GM19452 (cell line): ENCODE measurements at regions not wholly inside any gene's neighbourhood (a gene's known extent, or its start where the extent isn't known, plus 50 kb on each side); places are given as distances from the start of the nearest gene placed in this dataset.

ENCODE experiments used
- ATAC-seq: cut with Tn5 transposase; IDR thresholded peaks from one replicate; pipeline ENCODE4 v1.9.1; 2021; ENCODE audit not compliant: unreplicated experiment

DNA sequence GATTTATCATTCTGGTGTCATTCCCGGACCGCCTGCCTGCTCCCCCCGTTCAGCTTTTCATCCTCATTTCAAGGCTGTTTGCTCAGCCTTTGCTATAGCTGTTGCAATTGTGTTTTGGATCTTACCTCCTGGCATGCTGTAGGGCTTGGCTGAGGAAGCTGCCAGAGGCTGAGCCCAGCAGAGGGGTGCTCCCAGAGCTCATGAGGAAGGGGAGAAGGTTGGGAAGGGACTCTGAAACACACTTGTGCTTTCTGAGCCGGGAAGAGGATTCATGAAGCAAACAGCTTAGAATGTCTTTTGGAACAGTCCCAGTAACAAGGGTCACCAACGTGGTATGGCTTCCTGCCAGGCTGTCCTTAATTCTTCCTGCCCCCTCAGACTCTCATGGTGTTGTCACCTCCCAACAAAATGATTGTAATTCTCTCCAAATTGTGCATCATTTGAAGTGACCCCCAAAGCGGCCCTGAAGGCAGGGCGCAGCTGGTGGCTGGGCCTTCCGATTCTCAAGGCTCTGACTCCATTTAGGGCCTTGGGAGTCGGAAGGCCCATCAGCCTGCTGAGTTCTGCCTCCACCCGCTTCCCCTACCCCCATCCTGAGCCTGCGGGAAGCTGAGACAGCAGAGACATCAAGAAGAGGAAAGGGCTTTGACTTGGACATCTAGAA, 111.9 kb upstream of the ARHGAP5 start:
- no peak for ATAC-seq

DNA sequence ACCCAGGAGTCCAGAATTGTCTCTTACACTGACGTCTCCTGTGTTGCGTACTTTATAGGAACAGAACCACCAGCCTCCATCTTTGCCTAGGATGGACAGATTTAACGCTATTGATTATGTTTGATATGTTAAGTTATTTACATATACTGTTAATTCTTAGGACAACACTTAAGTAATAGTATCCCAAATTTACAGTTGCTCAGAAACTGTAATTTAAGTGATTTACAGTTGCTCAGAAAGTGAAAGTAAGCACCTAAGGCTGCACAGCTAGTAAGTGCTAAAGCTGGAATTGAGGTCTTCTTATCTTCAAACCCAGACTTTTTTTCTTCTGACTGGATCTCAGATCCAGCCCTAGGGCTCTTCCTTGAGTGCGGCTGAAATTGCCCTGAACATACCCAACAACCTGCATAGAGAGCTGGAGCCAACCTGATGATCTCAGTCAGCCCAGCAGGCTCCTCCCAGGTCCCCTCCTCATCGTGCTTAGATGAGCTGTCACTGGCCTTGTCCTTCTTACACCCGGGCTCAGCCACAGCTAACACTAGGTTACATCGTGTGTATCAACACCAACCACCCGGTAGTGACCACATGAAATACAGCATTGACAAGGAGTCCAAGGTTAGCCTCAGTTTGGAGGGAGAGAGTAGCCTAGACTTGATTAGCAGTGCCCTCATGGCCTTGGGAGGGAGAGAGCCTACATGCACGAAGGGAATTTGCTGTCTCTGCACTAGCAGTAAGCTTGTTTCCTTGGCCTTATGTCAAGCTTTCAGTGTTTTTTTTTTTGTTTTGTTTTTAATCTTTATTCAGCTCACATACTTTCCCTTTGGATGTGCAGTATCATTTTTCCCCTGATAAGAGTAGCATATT, 111.1 kb upstream of the ARHGAP5 start:
- ATAC-seq, result no peak

DNA sequence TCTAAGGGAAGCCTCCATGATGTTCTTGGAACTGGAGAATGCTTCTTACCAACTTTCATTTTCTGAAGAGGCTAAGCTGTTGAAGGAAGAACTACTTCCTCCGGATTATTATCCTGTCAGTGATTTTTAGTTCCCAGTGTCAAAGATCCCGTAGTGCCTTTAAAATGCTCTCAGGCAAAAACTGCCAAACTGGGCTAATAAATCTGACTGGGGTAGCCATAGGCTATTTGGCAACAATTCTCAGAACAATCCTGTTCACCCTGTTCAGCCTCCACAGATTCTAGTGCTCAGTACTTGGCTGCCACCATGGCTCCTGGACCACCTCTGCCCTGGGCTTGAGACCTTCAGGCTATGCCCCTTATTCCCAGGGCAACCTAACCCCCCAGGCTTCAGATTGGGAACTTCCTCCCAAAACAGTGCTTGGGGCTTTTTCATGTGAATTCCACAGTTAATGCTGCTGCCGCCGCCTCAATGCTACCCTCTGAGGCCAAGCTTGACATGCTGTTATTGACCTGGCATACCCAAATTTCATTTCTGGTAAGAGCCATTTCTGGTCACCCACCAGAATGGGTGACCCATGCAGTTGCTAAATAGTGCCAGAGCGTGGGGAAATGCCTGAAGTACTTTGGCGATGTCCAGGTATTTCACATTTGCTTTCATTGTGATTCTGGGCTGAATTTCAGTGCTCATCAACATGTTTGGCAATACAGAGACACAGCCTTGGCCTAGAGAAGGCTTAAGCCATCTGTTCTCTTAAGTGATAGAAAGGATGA, 110.0 kb upstream of the ARHGAP5 start:
- no peak for ATAC-seq

DNA sequence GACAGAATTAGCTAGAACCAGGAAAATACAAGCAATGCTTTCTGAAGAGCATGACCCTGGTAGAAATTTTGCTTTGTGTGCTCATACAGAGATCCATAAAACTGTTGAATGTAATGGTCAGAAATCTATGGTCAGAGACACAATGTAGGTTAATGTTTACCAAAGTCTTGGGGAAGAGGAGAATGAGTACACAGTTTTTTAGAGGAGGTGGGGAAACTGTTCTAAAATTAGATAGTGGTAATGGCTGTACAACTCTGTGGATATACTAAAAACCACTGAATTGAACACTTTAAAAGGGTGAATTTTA, 109.5 kb upstream of the ARHGAP5 start:
- no peak for ATAC-seq

DNA sequence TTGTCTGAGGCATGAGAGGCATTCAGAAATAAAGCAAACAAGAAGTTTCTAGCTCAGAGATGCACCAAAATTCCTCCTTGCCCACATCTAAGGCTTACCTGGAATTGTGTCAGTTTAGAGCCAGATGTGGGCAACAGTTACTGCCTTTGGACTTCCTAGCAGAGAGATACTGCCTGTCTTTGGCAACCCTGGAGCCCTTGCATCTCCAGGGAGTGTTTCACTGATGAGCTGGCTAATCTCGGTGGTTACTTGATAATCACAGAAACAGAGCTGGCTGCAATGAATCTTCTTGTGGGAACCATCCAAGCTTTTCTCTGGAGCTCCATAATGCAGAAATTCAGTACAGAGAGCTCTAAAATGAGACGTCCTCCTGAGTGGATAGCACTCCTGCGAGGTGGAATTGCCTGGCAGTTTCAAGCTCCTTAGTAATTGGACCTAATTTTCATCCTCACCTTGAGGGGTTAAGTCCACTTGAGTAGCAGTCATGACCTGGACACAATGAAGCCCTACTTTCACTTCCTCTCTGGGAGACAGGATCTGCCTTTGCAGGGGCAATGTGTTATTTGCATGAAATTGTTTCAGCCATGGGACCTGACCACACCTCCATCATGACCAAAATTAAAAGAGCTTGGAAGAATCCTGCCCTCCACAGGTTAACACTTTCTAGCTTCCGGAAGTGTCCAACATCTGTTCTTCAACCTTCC, 108.8 kb upstream of the ARHGAP5 start:
- ATAC-seq, result peak; percentile 79

DNA sequence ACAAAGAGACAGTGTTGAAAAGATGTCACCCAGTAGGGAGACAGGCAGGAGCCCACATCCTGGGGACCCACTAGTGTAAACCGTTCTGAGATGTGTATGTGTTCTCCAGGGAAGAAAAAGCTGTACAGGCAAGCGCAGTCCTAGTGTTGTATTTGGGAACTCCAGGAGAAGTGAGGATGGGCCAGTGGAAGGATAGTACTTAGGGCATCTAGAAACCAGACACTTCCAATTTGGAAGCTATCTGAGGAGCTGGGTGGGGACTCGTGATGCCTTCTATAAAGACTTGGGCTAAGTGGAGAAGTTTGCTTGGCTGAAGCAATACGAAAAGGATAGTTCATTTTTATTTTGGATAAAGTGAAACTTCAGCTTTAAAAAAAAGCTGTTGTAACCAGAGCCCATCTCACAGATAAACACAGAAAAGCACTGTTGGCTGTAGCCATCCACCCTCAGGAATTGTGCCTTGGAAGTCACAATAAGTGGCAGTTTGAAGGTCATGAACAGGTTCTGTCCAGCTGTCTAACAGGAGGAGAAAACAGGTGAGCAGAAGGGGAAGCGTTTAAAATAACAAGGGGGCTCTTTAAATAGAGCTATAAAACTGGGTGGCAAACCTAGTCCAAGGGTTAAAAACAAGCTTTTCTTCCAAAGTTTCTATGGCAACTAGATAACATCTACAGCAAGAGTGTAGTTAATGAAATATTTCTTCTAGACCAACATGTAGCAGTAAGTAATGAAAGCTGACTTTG, 108.0 kb upstream of the ARHGAP5 start:
- ATAC-seq, result no peak

DNA sequence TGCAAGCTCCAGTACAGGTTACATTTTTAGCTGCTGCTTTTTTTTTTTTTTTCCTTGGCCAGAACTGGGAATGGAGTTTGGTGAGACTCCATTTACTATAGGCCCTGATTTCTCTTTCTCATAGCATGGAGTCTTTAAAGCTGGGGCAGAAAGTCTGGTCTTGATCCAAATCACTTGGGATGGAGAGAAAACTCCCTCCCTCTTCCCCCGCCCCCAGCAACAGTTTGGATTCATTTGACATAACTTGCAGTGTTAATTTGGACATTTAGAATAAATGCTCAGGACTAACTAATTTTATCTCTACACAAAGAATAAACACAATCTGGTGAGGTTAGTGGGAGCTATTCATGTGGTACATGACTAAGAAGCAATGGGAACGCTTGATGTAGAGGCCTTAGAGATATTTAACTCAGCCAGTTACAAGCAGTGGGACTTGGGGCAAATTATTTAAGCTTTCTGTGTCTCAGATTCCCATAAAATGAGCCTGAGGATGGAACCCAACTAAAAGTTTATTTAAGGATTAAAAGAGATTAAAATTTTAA, 107.3 kb upstream of the ARHGAP5 start:
- ATAC-seq, result no peak

DNA sequence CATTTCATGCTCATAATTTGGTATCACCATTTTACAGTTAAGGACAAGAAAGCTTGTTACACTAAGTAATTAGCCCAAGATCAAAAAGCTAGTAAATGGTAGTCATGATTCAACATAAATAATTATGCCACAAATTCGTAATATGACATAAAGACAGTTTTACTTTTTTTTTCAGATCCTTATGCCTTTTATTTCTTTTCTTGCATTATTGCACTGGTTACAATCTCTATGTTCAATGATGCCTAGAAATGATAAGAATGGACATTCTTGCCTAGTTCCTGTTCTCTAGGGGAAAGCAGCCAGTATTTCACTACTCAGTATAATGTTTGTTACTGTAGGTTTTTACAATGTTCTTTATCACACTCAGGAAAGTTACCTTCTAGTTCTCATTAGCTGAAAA, 106.4 kb upstream of the ARHGAP5 start:
- no peak for ATAC-seq

DNA sequence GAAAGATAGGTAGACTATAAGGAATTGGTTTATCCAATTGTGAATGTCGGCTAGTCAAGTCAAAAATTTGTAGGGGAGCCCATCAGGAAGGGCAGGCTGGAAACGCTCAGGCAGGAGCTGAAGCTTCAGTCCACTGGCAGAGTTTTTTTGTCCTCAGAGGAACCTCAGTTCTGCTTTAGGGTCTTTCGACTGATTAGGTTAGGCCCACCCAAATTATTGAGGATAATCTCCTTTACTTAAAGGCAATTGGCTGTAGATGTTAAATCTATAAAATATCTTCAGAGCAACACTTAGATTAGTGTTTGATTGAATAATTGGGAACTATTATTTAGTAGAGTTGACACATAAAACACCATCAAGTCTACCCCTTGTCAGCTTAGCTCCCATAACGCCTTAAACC, 105.5 kb upstream of the ARHGAP5 start:
- no peak for ATAC-seq

DNA sequence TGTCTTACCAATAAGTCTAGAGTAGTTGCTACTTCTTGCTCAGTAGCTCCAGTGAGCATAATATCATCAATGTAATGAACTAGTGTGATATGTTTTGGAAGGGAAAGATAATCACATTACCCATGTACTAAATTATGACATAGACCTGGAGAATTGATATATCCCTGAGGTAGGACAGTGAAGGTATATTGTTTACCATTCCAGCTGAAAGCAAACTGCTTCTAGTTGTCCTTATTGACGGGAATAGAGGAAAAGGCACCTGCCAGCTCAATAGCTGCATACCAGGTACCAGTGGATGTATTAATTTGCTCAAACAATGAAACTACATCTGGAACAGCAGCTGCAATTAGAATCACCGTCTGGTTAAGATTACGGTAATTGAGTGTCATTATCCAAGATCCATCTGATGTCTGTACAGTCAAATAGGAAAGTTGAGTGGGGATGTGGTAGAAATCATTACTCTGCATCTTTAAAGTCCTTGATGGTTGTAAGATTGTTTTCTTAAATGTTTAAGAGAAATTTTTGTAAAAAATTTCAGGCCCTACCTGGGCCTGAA, 100.0 kb upstream of the ARHGAP5 start:
- no peak for ATAC-seq

DNA sequence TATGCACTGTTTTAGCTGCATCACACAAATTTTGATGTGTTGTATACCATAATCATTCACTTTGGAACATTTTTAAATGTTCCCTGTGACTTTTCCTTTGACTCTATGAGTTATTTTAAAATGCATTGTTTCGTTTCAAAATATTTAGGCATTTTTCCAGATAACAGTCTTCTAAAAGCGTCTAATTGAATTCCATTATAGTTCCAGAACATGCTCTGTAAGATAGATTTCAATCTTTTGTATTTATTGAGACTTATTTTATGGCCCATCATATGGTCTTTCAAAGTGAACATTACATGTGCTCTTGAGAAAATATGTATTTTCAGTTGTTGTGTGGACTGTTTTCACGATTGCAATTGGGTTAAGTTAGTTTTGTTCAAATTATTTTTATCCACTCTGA, 98.7 kb upstream of the ARHGAP5 start:
- no peak for ATAC-seq

DNA sequence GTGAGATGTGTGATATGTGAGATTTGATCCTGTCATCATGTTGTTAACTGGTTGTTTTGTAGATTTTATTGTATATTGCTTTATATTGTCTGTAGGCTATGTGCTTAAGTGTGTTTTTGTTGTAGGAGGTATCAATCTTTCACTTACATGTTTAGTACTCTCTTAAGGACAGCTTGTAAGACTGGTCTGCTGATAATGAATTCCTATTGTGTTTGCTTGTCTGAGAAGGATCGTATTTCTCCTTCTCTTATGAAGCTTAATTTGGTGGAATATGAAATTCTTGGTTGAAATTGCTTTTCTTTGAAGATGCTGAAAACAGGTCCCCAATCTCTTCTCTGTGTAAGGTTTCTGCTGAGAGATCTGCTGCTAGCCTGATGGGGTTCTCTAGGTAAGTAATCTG, 94.5 kb upstream of the ARHGAP5 start:
- no peak for ATAC-seq

DNA sequence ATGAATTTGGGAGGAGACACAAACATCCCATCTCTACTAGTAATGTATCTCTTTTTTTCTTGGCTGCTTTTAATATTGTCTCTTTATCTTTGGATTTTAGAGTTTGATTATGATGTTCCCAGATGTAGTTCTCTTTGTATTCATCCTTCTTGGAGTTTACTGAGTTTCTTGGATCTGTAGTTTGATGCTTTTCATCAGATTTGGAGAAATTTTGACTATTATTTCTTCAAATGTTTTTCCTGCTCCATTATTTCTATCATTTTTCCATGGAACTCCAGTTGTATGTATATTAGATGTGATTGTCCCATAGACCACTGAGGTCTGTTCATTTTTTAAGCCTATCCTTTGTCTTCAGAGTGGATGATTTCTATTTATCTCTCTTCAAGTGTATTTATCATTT, 90.7 kb upstream of the ARHGAP5 start:
- no peak for ATAC-seq

DNA sequence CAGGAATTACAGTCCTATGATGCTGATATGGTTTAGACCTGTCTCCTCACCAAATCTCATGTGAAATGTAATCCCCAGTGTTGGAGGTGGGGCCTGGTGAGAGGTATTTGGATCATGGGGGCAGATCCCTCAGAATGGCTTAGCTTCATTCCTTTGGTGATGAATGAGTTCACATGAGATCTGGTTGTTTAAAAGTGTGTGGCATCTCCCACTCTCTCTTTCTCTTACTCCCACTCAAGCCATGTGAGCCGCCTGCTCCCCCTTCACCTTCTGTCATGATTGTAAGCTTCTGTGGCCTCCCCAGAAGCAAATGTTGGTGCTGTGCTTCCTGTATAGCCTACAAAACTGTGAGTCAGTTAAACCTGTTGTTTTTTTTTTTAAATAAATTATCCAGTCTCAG, 89.4 kb upstream of the ARHGAP5 start:
- ATAC-seq, result no peak

DNA sequence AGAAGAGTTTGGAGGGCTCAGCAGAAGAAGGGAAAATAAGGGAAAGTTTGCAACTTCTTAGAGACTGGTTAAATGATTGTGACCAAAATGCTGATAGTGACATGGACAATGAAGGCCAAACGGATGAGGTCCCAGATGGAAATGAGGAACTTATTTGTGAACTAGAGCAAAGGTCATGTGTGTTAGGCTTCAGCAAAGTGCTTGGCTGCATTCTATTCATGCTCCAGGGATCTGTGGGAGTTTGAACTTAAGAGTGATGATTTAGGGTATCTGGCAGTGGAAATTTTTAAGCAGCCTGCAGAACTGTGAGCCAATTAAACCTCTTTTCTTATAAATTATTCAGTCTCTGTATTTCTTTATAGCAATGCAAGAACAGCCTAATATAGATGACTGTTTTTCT, 88.9 kb upstream of the ARHGAP5 start:
- ATAC-seq, result no peak

DNA sequence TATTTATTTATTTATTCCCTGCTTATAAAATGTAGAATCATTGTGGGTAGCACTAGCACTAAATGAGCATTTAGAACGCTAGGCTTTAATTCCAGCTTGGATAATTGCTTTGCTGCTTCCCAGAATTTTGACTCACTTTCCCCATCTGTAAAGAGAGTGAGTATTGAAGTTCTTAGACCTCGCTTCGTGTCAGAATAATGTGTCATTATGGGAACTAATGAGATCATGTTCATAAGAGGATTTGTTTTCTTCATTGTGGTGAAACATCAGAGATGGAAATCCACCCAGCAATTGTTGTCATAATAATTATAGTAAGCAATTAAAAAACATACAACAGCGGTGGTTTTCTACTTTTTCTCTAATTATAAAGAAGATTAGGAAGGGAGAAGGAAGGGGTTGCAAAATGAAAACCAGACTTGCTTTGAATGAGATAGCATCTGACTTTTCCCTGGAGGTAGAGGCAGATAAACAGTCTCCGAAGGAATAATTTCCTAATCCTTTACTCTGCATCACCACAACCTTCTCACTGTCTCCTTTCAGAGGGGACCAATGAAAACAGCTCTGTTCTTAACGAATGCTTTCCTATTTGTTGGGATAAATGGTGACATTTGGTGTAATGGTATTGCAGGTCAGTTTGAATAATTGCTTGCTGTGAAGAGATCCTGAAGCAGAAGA, 86.8 kb upstream of the ARHGAP5 start:
- ATAC-seq, result no peak

DNA sequence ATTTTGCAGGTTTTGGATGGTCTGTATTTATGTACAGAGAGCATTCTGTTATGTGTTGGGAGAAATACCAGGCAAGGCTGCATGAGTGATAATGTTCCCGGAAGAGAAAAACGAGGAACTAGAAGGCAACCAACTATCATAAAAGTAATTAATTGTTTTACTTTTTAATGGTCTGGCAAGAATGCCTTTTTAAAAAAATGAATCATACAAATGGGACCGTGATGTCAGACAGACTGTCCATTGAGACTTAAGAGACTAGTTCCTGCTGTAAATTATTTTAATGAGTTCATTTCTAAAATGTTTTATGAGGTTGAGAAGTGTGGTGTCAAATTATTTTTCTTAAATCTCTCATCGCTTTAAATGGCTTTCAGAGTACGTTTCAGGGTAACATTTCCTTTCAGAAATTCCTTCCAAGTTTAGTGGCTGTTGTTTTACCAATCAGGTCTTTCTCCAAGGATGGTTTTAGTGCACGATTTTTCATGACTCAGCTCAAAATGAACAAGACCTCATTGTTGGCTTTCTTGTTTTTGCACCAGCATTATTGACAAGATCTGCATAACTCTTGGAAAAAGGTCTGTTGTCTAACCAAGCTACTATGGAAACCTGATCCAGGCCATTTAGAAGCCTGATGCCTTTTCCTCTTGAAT, 86.1 kb upstream of the ARHGAP5 start:
- ATAC-seq, result no peak

DNA sequence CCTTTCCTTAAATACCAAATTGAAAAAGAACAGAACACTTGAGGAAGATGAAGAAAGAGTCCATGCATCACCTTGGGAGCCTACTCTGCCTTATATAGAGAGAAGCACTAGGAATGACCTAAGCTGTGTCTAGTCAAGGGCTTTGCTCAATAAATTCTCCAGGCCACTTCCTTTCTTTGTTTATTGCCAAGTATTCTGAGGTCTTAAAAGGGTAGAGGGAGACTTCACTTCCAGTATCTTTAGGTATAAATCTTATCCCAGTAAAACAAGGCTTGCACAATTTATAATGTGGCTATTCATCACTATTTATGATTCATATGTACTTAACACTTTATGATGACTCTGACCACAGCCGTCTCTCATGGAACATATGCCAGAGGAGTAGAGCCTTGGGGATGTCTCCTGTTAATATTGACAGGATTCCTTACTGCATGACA, 85.1 kb upstream of the ARHGAP5 start:
- no peak for ATAC-seq

DNA sequence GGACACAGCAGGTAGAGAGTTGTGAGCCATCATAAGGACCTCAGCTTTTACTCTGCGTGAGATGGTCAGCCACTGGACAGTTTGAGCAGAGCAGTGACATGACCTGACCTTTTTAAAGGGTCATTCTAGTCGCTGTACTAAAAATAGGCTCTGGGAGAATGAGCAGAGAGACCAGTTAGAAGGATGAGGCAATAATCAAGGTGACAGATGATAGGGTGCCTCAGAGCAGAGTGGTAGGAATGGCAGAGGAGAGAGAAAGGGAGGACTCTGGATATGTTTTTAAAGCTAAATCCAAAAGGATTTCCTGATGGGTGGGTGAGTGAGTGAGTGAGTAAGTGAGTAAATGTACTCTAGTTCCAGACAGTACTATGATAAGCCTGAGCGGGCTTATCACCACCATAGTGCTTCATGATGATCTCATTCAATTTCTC, 83.6 kb upstream of the ARHGAP5 start:
- no peak for ATAC-seq
